HG03571 (cell line): ENCODE measurements at regions not wholly inside any gene's neighbourhood (a gene's known extent, or its start where the extent isn't known, plus 50 kb on each side); places are given as distances from the start of the nearest gene placed in this dataset.
"Not testable (repeated sequence)": the region's sequence is repeated elsewhere in the genome, so short reads cannot be mapped to it uniquely, and the experiment has no call there.

Experiments
- ATAC-seq: cut with Tn5 transposase; IDR thresholded peaks from one replicate; pipeline ENCODE4 v1.9.1; 2021; ENCODE audit not compliant: unreplicated experiment

- ATAC-seq = not testable (repeated sequence)
Observed at GRCh38 chrX:77127571-77127970, 319.6 kb upstream of the FGF16 start.

- ATAC-seq = no peak
Observed at GRCh38 chrX:77143907-77144306, 303.3 kb upstream of the FGF16 start.

GRCh38 chrX:77160301-77160700 lies 286.9 kb upstream of the FGF16 start:
- no peak for ATAC-seq

- ATAC-seq = no peak
Observed at GRCh38 chrX:77162777-77163176, 284.4 kb upstream of the FGF16 start.

GRCh38 chrX:77167993-77168392 lies 279.2 kb upstream of the FGF16 start:
- no peak for ATAC-seq

GRCh38 chrX:77174680-77175519 lies 272.3 kb upstream of the FGF16 start:
- no peak for ATAC-seq

- no peak for ATAC-seq
Observed at GRCh38 chrX:77200663-77201062, 246.5 kb upstream of the FGF16 start.

- no peak for ATAC-seq
Observed at GRCh38 chrX:77223046-77223445, 224.1 kb upstream of the FGF16 start.

GRCh38 chrX:77264490-77264889 lies 182.7 kb upstream of the FGF16 start:
- no peak for ATAC-seq

- no peak for ATAC-seq
Observed at GRCh38 chrX:77275392-77275791, 171.8 kb upstream of the FGF16 start.

- no peak for ATAC-seq
Observed at GRCh38 chrX:77276742-77277141, 170.4 kb upstream of the FGF16 start.

- ATAC-seq = no peak
Observed at GRCh38 chrX:77277911-77278310, 169.3 kb upstream of the FGF16 start.

- not testable (repeated sequence) for ATAC-seq
Observed at GRCh38 chrX:77279373-77279772, 167.8 kb upstream of the FGF16 start.

GRCh38 chrX:77293331-77293995 lies 153.7 kb upstream of the FGF16 start:
- peak; percentile 59 for ATAC-seq

GRCh38 chrX:77298296-77298695 lies 148.9 kb upstream of the FGF16 start:
- no peak for ATAC-seq

GRCh38 chrX:77298790-77299189 lies 148.4 kb upstream of the FGF16 start:
- ATAC-seq = no peak

GRCh38 chrX:77299549-77299948 lies 147.6 kb upstream of the FGF16 start:
- ATAC-seq = no peak

GRCh38 chrX:77342004-77342403 lies 105.2 kb upstream of the FGF16 start:
- ATAC-seq = no peak

- ATAC-seq = no peak
Observed at GRCh38 chrX:77346859-77347258, 100.3 kb upstream of the FGF16 start.

GRCh38 chrX:77347572-77347971 lies 99.6 kb upstream of the FGF16 start:
- ATAC-seq = no peak

- no peak for ATAC-seq
Observed at GRCh38 chrX:77389891-77390290, 57.3 kb upstream of the FGF16 start.

GRCh38 chrX:77390365-77390764 lies 56.8 kb upstream of the FGF16 start:
- not testable (repeated sequence) for ATAC-seq
